22Rv1 (cell line): ENCODE measurements at regions not wholly inside any gene's neighbourhood (a gene's known extent, or its start where the extent isn't known, plus 50 kb on each side); places are given as distances from the start of the nearest gene placed in this dataset.

Source experiments
- CTCF ChIP-seq: fragments of 450-650 bp; IDR thresholded peaks from 2 replicates; pipeline ENCODE4 v1.5.1; 2017; ENCODE audit warnings: mild to moderate bottlenecking
- ZFX ChIP-seq: fragments of 450-650 bp; IDR thresholded peaks from 2 replicates; pipeline ENCODE4 v1.6.1; 2017; ENCODE audit warnings: antibody characterized with exemption, borderline replicate concordance

GRCh38 chr12:63318313-63318712 lies 167.3 kb upstream of the AVPR1A start:
- no peak for TF ChIP-seq CTCF
- no peak for TF ChIP-seq ZFX
